ENCODE measurements at regions not wholly inside any gene's neighbourhood (a gene's known extent, or its start where the extent isn't known, plus 50 kb on each side); places are given as distances from the start of the nearest gene placed in this dataset.

GRCh38 chr18:68053290-68053689, 536.8 kb upstream of the DSEL start:
- TF ChIP-seq CTCF (IDR thresholded peaks at IDR 0.05) = no peak
- TF ChIP-seq EP300 (IDR thresholded peaks at IDR 0.05) = no peak
- TF ChIP-seq POLR2AphosphoS5 (IDR thresholded peaks at IDR 0.05) = no peak
- no peak for TF ChIP-seq POLR2A (IDR thresholded peaks at IDR 0.05)
